Gastroesophageal sphincter (tissue), 3 donors: ENCODE measurements at regions not wholly inside any gene's neighbourhood (a gene's known extent, or its start where the extent isn't known, plus 50 kb on each side); places are given as distances from the start of the nearest gene placed in this dataset.

Experiments
- CTCF ChIP-seq, 4 experiments: fragments of 200-600 bp in 2 of 4; fragments of 450-650 bp in 2 of 4; sonication (generic) in 1 of 4; IDR thresholded peaks; one replicate each; pipeline ENCODE4 v1.5.1; 2017 to 2019; ENCODE audit warnings: antibody characterized with exemption in 4 of 4, mild to moderate bottlenecking in 2 of 4, moderate library complexity in 2 of 4
- EP300 ChIP-seq: sonication (generic); formaldehyde crosslinking; IDR thresholded peaks from one replicate; pipeline ENCODE4 v1.6.1; 2017; ENCODE audit warnings: antibody characterized with exemption, mild to moderate bottlenecking
- POLR2A ChIP-seq, 2 donors: fragments of 450-650 bp; IDR thresholded peaks; one replicate each; pipeline ENCODE4 v1.6.1; 2017; ENCODE audit warnings: antibody characterized with exemption in 2 of 2, mild to moderate bottlenecking in 2 of 2, moderate library complexity in 1 of 2

GRCh38 chr10:10792681-10793080 lies 225.0 kb upstream of the CELF2 start:
- TF ChIP-seq CTCF (IDR thresholded peaks at IDR 0.05) (no peak), POLR2A (IDR thresholded peaks at IDR 0.05) (no peak), EP300 (no peak)
